ENCODE measurements at regions not wholly inside any gene's neighbourhood (a gene's known extent, or its start where the extent isn't known, plus 50 kb on each side); places are given as distances from the start of the nearest gene placed in this dataset.
"Not testable (repeated sequence)": the region's sequence is repeated elsewhere in the genome, so short reads cannot be mapped to it uniquely, and the experiment has no call there.

GRCh38 chrX:71822314-71822713 lies 59.2 kb downstream of the CXorf49B start:
- not testable (repeated sequence) for DNase-seq (ENCODE audit: low read depth)

- DNase-seq (ENCODE audit: low read depth) = no peak
Measured at GRCh38 chrX:71823391-71824057, 60.4 kb downstream of the CXorf49B start.

DNA sequence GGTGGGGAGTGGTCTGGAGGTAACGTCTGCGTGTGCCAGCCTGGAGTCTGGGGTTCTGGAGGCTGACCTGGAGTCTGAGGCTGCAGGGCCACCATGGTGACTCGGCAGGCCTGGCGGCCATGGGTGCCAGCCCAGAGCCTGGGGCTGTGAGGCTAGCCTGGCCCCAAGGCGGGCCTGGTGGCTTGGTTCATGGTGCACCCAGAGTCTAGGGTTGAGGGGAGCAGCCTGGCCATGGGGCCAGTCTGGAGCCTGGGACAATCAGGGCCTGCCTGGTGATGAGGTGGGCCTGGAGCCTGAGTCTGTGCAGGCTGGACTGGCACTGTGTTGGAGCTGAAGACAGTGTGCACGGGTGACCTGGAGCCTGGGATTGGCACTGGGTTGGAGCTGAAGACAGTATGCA lies 64.9 kb downstream of the CXorf49B start:
- no peak for DNase-seq (ENCODE audit: low read depth)

DNA sequence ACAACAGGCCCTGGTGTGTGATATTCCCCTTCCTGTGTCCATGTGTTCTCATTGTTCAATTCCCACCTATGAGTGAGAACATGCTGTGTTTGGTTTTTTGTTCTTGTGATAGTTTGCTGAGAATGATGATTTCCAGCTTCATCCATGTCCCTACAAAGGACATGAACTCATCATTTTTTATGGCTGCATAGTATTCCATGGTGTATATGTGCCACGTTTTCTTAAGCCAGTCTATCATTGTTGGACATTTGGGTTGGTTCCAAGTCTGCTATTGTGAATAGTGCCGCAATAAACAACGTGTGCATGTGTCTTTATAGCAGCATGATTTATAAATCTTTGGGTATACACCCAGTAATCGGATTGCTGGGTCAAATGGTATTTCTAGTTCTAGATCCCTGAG lies 72.6 kb upstream of the NHSL2 start:
- not testable (repeated sequence) for DNase-seq (ENCODE audit: low read depth)

DNA sequence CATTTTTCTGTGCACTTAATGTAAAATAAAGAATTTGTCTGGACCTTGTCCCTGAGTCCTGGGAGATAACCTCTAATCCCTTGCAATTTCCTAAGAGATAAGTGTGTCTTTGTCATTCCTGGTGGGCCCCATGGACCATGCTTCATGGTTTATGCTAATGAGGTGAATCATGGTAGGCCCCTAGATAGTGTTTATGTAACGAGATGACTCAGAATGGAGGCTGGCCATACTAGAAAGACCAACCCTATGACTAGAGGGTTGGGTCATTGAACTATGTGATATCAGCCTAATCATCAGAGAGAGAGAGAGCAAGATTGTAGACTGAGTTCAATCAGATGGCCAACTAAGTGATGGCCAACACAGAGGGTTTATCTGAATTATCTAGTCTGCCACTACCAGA lies 64.2 kb upstream of the NHSL2 start:
- no peak for DNase-seq (ENCODE audit: low read depth)

- DNase-seq (ENCODE audit: low read depth) = no peak
Measured at GRCh38 chrX:71852182-71852581, 58.5 kb upstream of the NHSL2 start.

DNA sequence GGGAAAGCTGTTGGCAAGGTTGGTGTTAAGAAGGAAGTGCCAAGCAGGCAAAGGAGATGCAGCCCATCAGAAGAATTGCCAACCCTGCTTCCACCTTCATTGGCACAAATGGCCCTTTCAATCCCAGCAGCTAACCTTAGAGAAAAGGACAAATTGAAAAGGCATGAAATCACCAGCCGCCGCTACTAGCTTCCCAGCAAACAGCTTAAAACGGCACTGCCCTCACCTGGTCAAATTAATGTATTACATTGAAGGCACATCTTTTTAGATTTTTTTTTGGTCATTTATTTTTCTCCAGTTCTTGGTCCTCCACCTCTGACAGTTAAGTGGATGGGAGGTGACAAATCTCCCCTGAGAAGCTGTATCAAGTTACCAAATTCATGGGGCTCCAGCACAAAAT lies 51.0 kb upstream of the NHSL2 start:
- DNase-seq (ENCODE audit: low read depth) = peak; percentile 13
